GM12878 (cell line): ENCODE measurements at regions not wholly inside any gene's neighbourhood (a gene's known extent, or its start where the extent isn't known, plus 50 kb on each side); places are given as distances from the start of the nearest gene placed in this dataset.

ENCODE experiments used
- ATAC-seq: fragments of 200-7000 bp; cut with Tn5 transposase; 3 replicates; pipeline ENCODE4 v1.9.1; 2020; ENCODE audit warnings: mild to moderate bottlenecking, moderate library complexity
- BruUV-seq: library from RNA; stranded (reverse); fragments of 400-500 nt; replicated peaks from 2 replicates; lab custom pipeline; 2021; lab: Mats Ljungman, UMichigan
- CTCF ChIA-PET: fragments of 300-600 bp; sonication (Branson Sonifier 250); formaldehyde crosslinking; extraction: SDS; loops from one replicate; lab custom pipeline; 2021; ENCODE audit warnings: inconsistent platforms; lab: Yijun Ruan, JAX
- POLR2A ChIA-PET: fragments of 350-600 bp; formaldehyde crosslinking; extraction: SDS; loops from one replicate; lab custom pipeline; 2021; ENCODE audit warnings: inconsistent platforms; lab: Charles Lee
- RAD21 ChIA-PET: fragments of 300-600 bp; sonication (Branson Sonifier 250); formaldehyde crosslinking; loops from one replicate; lab custom pipeline; 2023; ENCODE audit warnings: antibody characterized with exemption; ENCODE audit not compliant: unreplicated experiment; lab: Charles Lee
- SMC1A ChIA-PET: fragments of 300-600 bp; sonication (Branson Sonifier 250); formaldehyde crosslinking; loops from one replicate; lab custom pipeline; 2023; ENCODE audit not compliant: unreplicated experiment, uncharacterized antibody; lab: Charles Lee
- DNase-seq: peaks from one replicate; pipeline ENCODE4 v3.0.0-alpha.2; 2011; ENCODE audit warnings: low read depth, low spot score
- FAIRE-seq: peaks from 3 replicates; lab custom pipeline; 2011; peaks lifted over from hg19 to GRCh38; lab: Jason Lieb, UNC
- H2AFZ ChIP-seq: 2 replicates; pipeline ENCODE4 v1.6.0; 2011; ENCODE audit warnings: low read depth, low read length, control low read depth; ENCODE audit not compliant: control insufficient read depth
- H3K27ac ChIP-seq: 2 replicates; pipeline ENCODE4 v1.5.1; 2011; ENCODE audit warnings: control low read depth; ENCODE audit not compliant: control insufficient read depth, insufficient read depth
- H3K27me3 ChIP-seq, 2 experiments: replicated peaks in 1 of 2; 2 replicates each; pipeline versions ENCODE4 v1.6.0 to v1.6.1; 2011; ENCODE audit warnings: low read length in 1 of 2; ENCODE audit not compliant: control insufficient read depth in 2 of 2, insufficient read depth in 2 of 2
- H3K36me3 ChIP-seq, 2 experiments: 2 replicates each; pipeline ENCODE4 v1.5.1; 2011; ENCODE audit warnings: low read length in 1 of 2; ENCODE audit not compliant: control insufficient read depth in 2 of 2, insufficient read depth in 2 of 2
- H3K4me1 ChIP-seq: 2 replicates; pipeline ENCODE4 v1.6.1; 2011; ENCODE audit warnings: mild to moderate bottlenecking, low read length, moderate library complexity, mixed read lengths; ENCODE audit not compliant: control insufficient read depth, insufficient read depth
- H3K4me2 ChIP-seq: 2 replicates; pipeline ENCODE4 v1.6.0; 2011; ENCODE audit warnings: control low read depth; ENCODE audit not compliant: control insufficient read depth, insufficient read depth
- H3K4me3 ChIP-seq: fragments of 200-600 bp; sonication (generic); 2 replicates; pipeline ENCODE4 v1.5.1; 2016
- H3K79me2 ChIP-seq: 2 replicates; pipeline ENCODE4 v1.6.0; 2011; ENCODE audit warnings: low read length; ENCODE audit not compliant: control insufficient read depth, insufficient read depth
- H3K9ac ChIP-seq: 2 replicates; pipeline ENCODE4 v1.8.0; 2011; ENCODE audit warnings: low read length, control low read depth, mixed read lengths; ENCODE audit not compliant: control insufficient read depth, insufficient read depth
- H3K9me3 ChIP-seq: replicated peaks from 3 replicates; pipeline ENCODE4 v1.5.1; 2011; ENCODE audit warnings: mild to moderate bottlenecking, low read length; ENCODE audit not compliant: control insufficient read depth, insufficient read depth
- H4K20me1 ChIP-seq: 2 replicates; pipeline ENCODE4 v1.6.0; 2011; ENCODE audit not compliant: control insufficient read depth, insufficient read depth
- ATF3 ChIP-seq: IDR thresholded peaks from 2 replicates; pipeline ENCODE4 v1.6.1; 2011; ENCODE audit warnings: low read depth, mild to moderate bottlenecking, low read length, moderate library complexity, borderline replicate concordance; ENCODE audit errors: extremely low read depth
- BCL11A ChIP-seq: IDR thresholded peaks from 2 replicates; pipeline ENCODE4 v1.6.1; 2011; ENCODE audit warnings: low read depth, low read length
- BMI1 ChIP-seq: fragments of 450-650 bp; IDR thresholded peaks from 2 replicates; pipeline ENCODE4 v1.6.1; 2016; ENCODE audit warnings: mild to moderate bottlenecking, moderate library complexity, borderline replicate concordance
- CHD4 ChIP-seq: fragments of 200-600 bp; sonication (generic); IDR thresholded peaks from 2 replicates; pipeline ENCODE4 v1.6.1; 2016; ENCODE audit warnings: mild to moderate bottlenecking
- EZH2 ChIP-seq: IDR thresholded peaks from 2 replicates; pipeline ENCODE4 v1.6.1; 2012; ENCODE audit warnings: low read depth, mild to moderate bottlenecking, control low read depth, inconsistent platforms, low read length, borderline replicate concordance; ENCODE audit not compliant: control insufficient read depth
- GATAD2B ChIP-seq: fragments of 450-650 bp; conservative IDR thresholded peaks from 2 replicates; pipeline ENCODE4 v1.6.1; 2017; ENCODE audit warnings: low read depth, mild to moderate bottlenecking, moderate library complexity
- IKZF1 ChIP-seq: fragments of 450-650 bp; conservative IDR thresholded peaks from 2 replicates; pipeline ENCODE4 v1.6.1; 2017; ENCODE audit warnings: antibody characterized with exemption, mild to moderate bottlenecking
- IKZF2 ChIP-seq, 2 experiments: fragments of 450-650 bp; IDR thresholded peaks; 2 replicates each; pipeline ENCODE4 v1.6.1; 2017; ENCODE audit warnings: mild to moderate bottlenecking in 2 of 2, moderate library complexity in 2 of 2
- RAD51 ChIP-seq: fragments of 450-650 bp; IDR thresholded peaks from 2 replicates; pipeline ENCODE4 v1.6.1; 2016; ENCODE audit warnings: moderate library complexity, mild to moderate bottlenecking, inconsistent platforms
- RFX5 ChIP-seq: IDR thresholded peaks from 2 replicates; pipeline ENCODE4 v1.6.1; 2011; ENCODE audit warnings: low read depth, low read length, improper control_type of control experiment
- SMAD5 ChIP-seq: IDR thresholded peaks from 2 replicates; pipeline ENCODE4 v1.6.1; 2016; ENCODE audit warnings: antibody characterized with exemption, low read depth
- YBX1 ChIP-seq: fragments of 450-650 bp; IDR thresholded peaks from 2 replicates; pipeline ENCODE4 v1.6.1; 2016; ENCODE audit warnings: antibody characterized with exemption
- ZNF217 ChIP-seq: fragments of 450-650 bp; IDR thresholded peaks from 2 replicates; pipeline ENCODE4 v1.6.1; 2017; ENCODE audit warnings: antibody characterized with exemption, mild to moderate bottlenecking
- ZNF24 ChIP-seq: fragments of 450-650 bp; IDR thresholded peaks from 2 replicates; pipeline ENCODE4 v1.6.1; 2017; ENCODE audit warnings: antibody characterized with exemption, mild to moderate bottlenecking
- WGBS: methylation state at CpG from one replicate; pipeline ENCODE4 v1.1.6; 2016; ENCODE audit warnings: low lambda C conversion rate; ENCODE audit not compliant: insufficient replicate concordance, insufficient coverage; ENCODE audit errors: missing lambda C conversion rate; 5-methylcytosine and 5-hydroxymethylcytosine counted together
- in situ Hi-C: fragments of 300-500 bp; cut with MboI; formaldehyde crosslinking; loops from 9 replicates; pipeline ENCODE4 v1.14.3; 2018; ENCODE audit warnings: mixed read lengths
- intact Hi-C: fragments of 100-400 bp; cut with micrococcal nuclease; formaldehyde crosslinking; loops from one replicate; pipeline ENCODE4 v1.14.2; 2022; ENCODE audit not compliant: unreplicated experiment
- TF ChIP-seq, protein P1 (sequence below): fragments of 450-650 bp; IDR thresholded peaks from 2 replicates; pipeline ENCODE4 v1.6.1; 2017; ENCODE audit warnings: mild to moderate bottlenecking, moderate library complexity
- TF ChIP-seq, protein P2 (sequence below): fragments of 450-650 bp; IDR thresholded peaks from 2 replicates; pipeline ENCODE4 v1.6.1; 2017; ENCODE audit warnings: mild to moderate bottlenecking, low read depth, inconsistent platforms; ENCODE audit not compliant: poor library complexity, severe bottlenecking

DNA sequence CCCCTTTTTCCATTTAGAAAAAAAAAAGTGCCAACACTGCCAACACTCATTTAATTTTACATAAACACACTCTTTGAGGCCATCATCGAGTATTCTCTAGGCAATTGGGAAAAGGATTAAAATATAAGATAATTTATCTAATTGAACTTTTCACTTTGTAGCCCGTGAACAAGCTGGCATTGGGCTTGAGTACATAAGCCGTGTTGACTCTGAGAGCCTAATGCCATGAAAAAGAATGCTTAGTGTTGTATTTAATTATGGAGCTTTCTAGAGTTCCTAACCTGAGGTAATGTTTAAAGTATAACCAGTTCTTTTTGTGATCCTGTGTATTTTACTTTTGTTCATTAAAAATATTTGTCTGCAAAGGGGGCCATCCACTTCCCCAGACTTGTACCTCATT, 193.8 kb downstream of the LYPLAL1 start:
- H3K4me3 ChIP-seq, result no peak overlapping the region
- ChIA-PET SMC1A (interaction anchor here (0.6 kb wide), 1 partner anchor 741 kb away, joined by 3 read pairs; no protein-coding TSS in a partner anchor), POLR2A (interaction anchor here (0.7 kb wide), 1 partner anchor 1117 kb away, joined by 4 read pairs; no protein-coding TSS in a partner anchor), CTCF (interaction anchor here (0.8 kb wide), 1 partner anchor 18 kb away, joined by 3 read pairs; no protein-coding TSS in a partner anchor), RAD21 (no interaction called here)
- H3K79me2 ChIP-seq, result no peaks in the 10 kb centered on the region
- no peak for DNase-seq
- 32% methylated on average over 3 of the region's 3 CpGs for WGBS
- in situ Hi-C loops, result no loop called here
- H3K36me3 ChIP-seq, result no peaks in the 10 kb centered on the region
- TF ChIP-seq RFX5, result no peak
- TF ChIP-seq BMI1, result no peak
- no peak for TF ChIP-seq BCL11A
- no peak for TF ChIP-seq CHD4
- no peak for TF ChIP-seq IKZF1
- TF ChIP-seq GATAD2B, result no peak
- no peak for TF ChIP-seq ZNF24
- TF ChIP-seq YBX1, result no peak
- TF ChIP-seq, protein P1, sequence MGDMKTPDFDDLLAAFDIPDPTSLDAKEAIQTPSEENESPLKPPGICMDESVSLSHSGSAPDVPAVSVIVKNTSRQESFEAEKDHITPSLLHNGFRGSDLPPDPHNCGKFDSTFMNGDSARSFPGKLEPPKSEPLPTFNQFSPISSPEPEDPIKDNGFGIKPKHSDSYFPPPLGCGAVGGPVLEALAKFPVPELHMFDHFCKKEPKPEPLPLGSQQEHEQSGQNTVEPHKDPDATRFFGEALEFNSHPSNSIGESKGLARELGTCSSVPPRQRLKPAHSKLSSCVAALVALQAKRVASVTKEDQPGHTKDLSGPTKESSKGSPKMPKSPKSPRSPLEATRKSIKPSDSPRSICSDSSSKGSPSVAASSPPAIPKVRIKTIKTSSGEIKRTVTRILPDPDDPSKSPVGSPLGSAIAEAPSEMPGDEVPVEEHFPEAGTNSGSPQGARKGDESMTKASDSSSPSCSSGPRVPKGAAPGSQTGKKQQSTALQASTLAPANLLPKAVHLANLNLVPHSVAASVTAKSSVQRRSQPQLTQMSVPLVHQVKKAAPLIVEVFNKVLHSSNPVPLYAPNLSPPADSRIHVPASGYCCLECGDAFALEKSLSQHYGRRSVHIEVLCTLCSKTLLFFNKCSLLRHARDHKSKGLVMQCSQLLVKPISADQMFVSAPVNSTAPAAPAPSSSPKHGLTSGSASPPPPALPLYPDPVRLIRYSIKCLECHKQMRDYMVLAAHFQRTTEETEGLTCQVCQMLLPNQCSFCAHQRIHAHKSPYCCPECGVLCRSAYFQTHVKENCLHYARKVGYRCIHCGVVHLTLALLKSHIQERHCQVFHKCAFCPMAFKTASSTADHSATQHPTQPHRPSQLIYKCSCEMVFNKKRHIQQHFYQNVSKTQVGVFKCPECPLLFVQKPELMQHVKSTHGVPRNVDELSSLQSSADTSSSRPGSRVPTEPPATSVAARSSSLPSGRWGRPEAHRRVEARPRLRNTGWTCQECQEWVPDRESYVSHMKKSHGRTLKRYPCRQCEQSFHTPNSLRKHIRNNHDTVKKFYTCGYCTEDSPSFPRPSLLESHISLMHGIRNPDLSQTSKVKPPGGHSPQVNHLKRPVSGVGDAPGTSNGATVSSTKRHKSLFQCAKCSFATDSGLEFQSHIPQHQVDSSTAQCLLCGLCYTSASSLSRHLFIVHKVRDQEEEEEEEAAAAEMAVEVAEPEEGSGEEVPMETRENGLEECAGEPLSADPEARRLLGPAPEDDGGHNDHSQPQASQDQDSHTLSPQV, result no peak
- no peak for TF ChIP-seq ZNF217
- TF ChIP-seq SMAD5, result no peak
- no peak for TF ChIP-seq ATF3
- TF ChIP-seq, protein P2, sequence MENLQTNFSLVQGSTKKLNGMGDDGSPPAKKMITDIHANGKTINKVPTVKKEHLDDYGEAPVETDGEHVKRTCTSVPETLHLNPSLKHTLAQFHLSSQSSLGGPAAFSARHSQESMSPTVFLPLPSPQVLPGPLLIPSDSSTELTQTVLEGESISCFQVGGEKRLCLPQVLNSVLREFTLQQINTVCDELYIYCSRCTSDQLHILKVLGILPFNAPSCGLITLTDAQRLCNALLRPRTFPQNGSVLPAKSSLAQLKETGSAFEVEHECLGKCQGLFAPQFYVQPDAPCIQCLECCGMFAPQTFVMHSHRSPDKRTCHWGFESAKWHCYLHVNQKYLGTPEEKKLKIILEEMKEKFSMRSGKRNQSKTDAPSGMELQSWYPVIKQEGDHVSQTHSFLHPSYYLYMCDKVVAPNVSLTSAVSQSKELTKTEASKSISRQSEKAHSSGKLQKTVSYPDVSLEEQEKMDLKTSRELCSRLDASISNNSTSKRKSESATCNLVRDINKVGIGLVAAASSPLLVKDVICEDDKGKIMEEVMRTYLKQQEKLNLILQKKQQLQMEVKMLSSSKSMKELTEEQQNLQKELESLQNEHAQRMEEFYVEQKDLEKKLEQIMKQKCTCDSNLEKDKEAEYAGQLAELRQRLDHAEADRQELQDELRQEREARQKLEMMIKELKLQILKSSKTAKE, result no peak
- TF ChIP-seq RAD51, result no peak
- no peak for TF ChIP-seq IKZF2 (IDR thresholded peaks at IDR 0.05)
- TF ChIP-seq EZH2, result no peak
- TF ChIP-seq, all 136 proteins: peak for 0
- no TSS peak for BruUV-seq
- H3K4me2 ChIP-seq, result no peak overlapping the region
- FAIRE-seq (no peak), ATAC-seq (no peak)
- H3K4me1 ChIP-seq, result no peaks in the 10 kb centered on the region
- no peak overlapping the region for H3K27ac ChIP-seq
- H3K27me3 ChIP-seq, result no peaks in the 10 kb centered on the region
- no peaks in the 10 kb centered on the region for H4K20me1 ChIP-seq
- H3K9ac ChIP-seq, result no peak overlapping the region
- H2AFZ ChIP-seq, result no peak overlapping the region
- intact Hi-C loops, result no loop called here
- no peaks in the 10 kb centered on the region for H3K9me3 ChIP-seq
